IMR-90 (cell line): ENCODE measurements at regions not wholly inside any gene's neighbourhood (a gene's known extent, or its start where the extent isn't known, plus 50 kb on each side); places are given as distances from the start of the nearest gene placed in this dataset.

Source experiments
- ATAC-seq: fragments of 200-7000 bp; cut with Tn5 transposase; 2 replicates; pipeline ENCODE4 v1.9.1; 2020; ENCODE audit warnings: low read depth, mild to moderate bottlenecking, moderate library complexity
- BruUV-seq: library from RNA; stranded (reverse); fragments of 400-500 nt; replicated peaks from 2 replicates; lab custom pipeline; 2021; lab: Mats Ljungman, UMichigan
- CTCF ChIA-PET: fragments of 300-600 bp; formaldehyde crosslinking; extraction: SDS; loops from one replicate; lab custom pipeline; 2021; ENCODE audit warnings: antibody characterized with exemption; lab: Yijun Ruan, JAX
- POLR2A ChIA-PET: fragments of 300-600 bp; sonication (Branson Sonifier 250); formaldehyde crosslinking; loops from one replicate; lab custom pipeline; 2022; ENCODE audit warnings: antibody characterized with exemption; ENCODE audit not compliant: unreplicated experiment; lab: Charles Lee
- DNase-seq: peaks from one replicate; pipeline ENCODE4 v3.0.0; 2013
- H2AFZ ChIP-seq: replicated peaks from 2 replicates; pipeline ENCODE3; 2013; ENCODE audit warnings: low read length, mild to moderate bottlenecking; ENCODE audit not compliant: poor library complexity
- H2AK5ac ChIP-seq: 2 replicates; pipeline ENCODE4 v1.6.1; 2013; ENCODE audit warnings: low read depth, low read length, inconsistent platforms
- H2AK9ac ChIP-seq: replicated peaks from 2 replicates; pipeline ENCODE3; 2013; ENCODE audit warnings: mild to moderate bottlenecking, low read depth, low read length, moderate library complexity; ENCODE audit not compliant: poor library complexity
- H2BK120ac ChIP-seq: 2 replicates; pipeline ENCODE4 v1.6.1; 2013; ENCODE audit warnings: low read depth, low read length, inconsistent platforms
- H2BK15ac ChIP-seq: 3 replicates; pipeline ENCODE4 v1.6.1; 2013; ENCODE audit warnings: low read depth, low read length, inconsistent platforms
- H2BK20ac ChIP-seq: 2 replicates; pipeline ENCODE4 v1.6.1; 2013; ENCODE audit warnings: low read depth, mild to moderate bottlenecking, inconsistent platforms, low read length, moderate library complexity
- H2BK5ac ChIP-seq: 2 replicates; pipeline ENCODE4 v1.6.1; 2013; ENCODE audit warnings: mild to moderate bottlenecking, low read depth, low read length, inconsistent platforms; ENCODE audit not compliant: poor library complexity, severe bottlenecking
- H3K14ac ChIP-seq: replicated peaks from 2 replicates; pipeline ENCODE4 v1.6.1; 2013; ENCODE audit warnings: low read depth, low read length, inconsistent platforms
- H3K18ac ChIP-seq: 2 replicates; pipeline ENCODE4 v1.6.1; 2013; ENCODE audit warnings: low read depth, low read length, control low read depth
- H3K23ac ChIP-seq: 2 replicates; pipeline ENCODE4 v1.6.1; 2013; ENCODE audit warnings: low read depth, low read length, inconsistent platforms
- H3K27ac ChIP-seq: 2 replicates; pipeline ENCODE4 v1.5.1; 2013; ENCODE audit warnings: mild to moderate bottlenecking, control low read depth, low read length; ENCODE audit not compliant: insufficient read depth
- H3K27me3 ChIP-seq: 2 replicates; pipeline ENCODE4 v1.6.1; 2013; ENCODE audit warnings: low read length; ENCODE audit not compliant: control insufficient read depth, insufficient read depth
- H3K36me3 ChIP-seq: 2 replicates; pipeline ENCODE4 v1.6.1; 2013; ENCODE audit warnings: low read length, mixed read lengths; ENCODE audit not compliant: control insufficient read depth, insufficient read depth
- H3K4ac ChIP-seq: 2 replicates; pipeline ENCODE4 v1.6.1; 2013; ENCODE audit warnings: low read depth, low read length, inconsistent platforms
- H3K4me1 ChIP-seq: 2 replicates; pipeline ENCODE4 v1.6.1; 2013; ENCODE audit warnings: low read length, mixed read lengths; ENCODE audit not compliant: control insufficient read depth, insufficient read depth
- H3K4me2 ChIP-seq: 2 replicates; pipeline ENCODE4 v1.6.1; 2013; ENCODE audit warnings: low read depth, mild to moderate bottlenecking, control low read depth, low read length, moderate library complexity
- H3K4me3 ChIP-seq: 2 replicates; pipeline ENCODE4 v1.5.1; 2013; ENCODE audit warnings: low read depth, mild to moderate bottlenecking, control low read depth, low read length, moderate library complexity; ENCODE audit not compliant: insufficient read depth
- H3K56ac ChIP-seq: 2 replicates; pipeline ENCODE4 v1.6.1; 2013; ENCODE audit warnings: low read length, inconsistent platforms; ENCODE audit not compliant: insufficient read depth; ENCODE audit errors: extremely low read depth
- H3K79me1 ChIP-seq, 2 experiments: 2 replicates each; pipeline ENCODE4 v1.6.1; 2013; ENCODE audit warnings: low read length in 2 of 2, inconsistent platforms in 1 of 2, low read depth in 1 of 2
- H3K9ac ChIP-seq: 2 replicates; pipeline ENCODE4 v1.6.1; 2013; ENCODE audit warnings: low read depth, low read length, control low read depth
- H3K9me1 ChIP-seq: 2 replicates; pipeline ENCODE4 v1.6.1; 2013; ENCODE audit warnings: low read length, inconsistent platforms; ENCODE audit not compliant: insufficient read depth
- H3K9me3 ChIP-seq: 2 replicates; pipeline ENCODE4 v1.6.1; 2013; ENCODE audit warnings: low read length; ENCODE audit not compliant: control insufficient read depth, insufficient read depth
- H4K20me1 ChIP-seq: 2 replicates; pipeline ENCODE4 v1.6.1; 2013; ENCODE audit warnings: low read length, inconsistent platforms; ENCODE audit not compliant: insufficient read depth
- H4K5ac ChIP-seq: 2 replicates; pipeline ENCODE4 v1.6.1; 2013; ENCODE audit warnings: mild to moderate bottlenecking, low read depth, low read length, control low read depth
- H4K8ac ChIP-seq, 2 experiments: 2 replicates each; pipeline ENCODE4 v1.6.1; 2013; ENCODE audit warnings: low read depth in 2 of 2, low read length in 2 of 2, control low read depth in 1 of 2, inconsistent platforms in 1 of 2
- H4K91ac ChIP-seq: 2 replicates; pipeline ENCODE4 v1.6.1; 2013; ENCODE audit warnings: low read depth, low read length, inconsistent platforms; ENCODE audit not compliant: insufficient read depth
- CHD1 ChIP-seq: IDR thresholded peaks from 2 replicates; pipeline ENCODE4 v1.6.1; 2012; ENCODE audit warnings: low read depth, low read length, improper control_type of control experiment
- RCOR1 ChIP-seq: IDR thresholded peaks from 2 replicates; pipeline ENCODE4 v1.6.1; 2012; ENCODE audit warnings: mild to moderate bottlenecking, low read length, improper control_type of control experiment; ENCODE audit not compliant: insufficient replicate concordance
- WGBS, 2 experiments: methylation state at CpG; one replicate each; pipeline versions ENCODE4 v1.1.5 to v1.1.7; 2013; ENCODE audit warnings: missing lambda C conversion rate in 2 of 2; ENCODE audit not compliant: insufficient read length in 1 of 2; ENCODE audit errors: extremely low coverage in 2 of 2; 5-methylcytosine and 5-hydroxymethylcytosine counted together
- dilution Hi-C: fragments of 300-500 bp; cut with HindIII; formaldehyde crosslinking; loops from one replicate; pipeline ENCODE4 v1.14.3; 2018; ENCODE audit warnings: low sequenced_read_pairs; ENCODE audit not compliant: unreplicated experiment
- in situ Hi-C: fragments of 300-500 bp; cut with MboI; formaldehyde crosslinking; loops from 3 replicates; pipeline ENCODE4 v1.14.3; 2019; ENCODE audit warnings: low sequenced_read_pairs, inconsistent platforms, mixed read lengths
- intact Hi-C: fragments of 100-400 bp; cut with micrococcal nuclease; formaldehyde crosslinking; loops from 2 replicates; pipeline ENCODE4 v1.10.0; 2022

DNA sequence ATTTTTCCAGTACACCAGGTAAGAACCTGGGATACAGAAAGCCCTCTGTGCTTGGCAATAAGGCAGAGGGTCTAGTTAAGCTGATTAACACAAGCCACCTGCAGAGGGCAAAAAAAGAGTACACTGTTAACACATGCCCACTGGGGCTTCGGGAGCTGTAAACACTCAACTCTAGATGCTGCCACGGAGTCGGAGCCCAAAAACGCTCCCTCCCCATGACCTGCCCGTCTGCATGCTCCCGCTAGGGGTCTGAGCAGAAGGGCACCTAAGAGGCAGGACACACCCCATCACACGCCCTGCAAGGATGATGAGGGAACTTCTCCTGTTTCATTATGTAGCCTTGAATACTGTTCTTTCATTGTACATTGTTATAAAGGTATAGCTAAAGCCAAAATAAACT, 715.6 kb upstream of the AADAT start:
- Histone ChIP-seq H2AK5ac (no peak overlapping the region), H2AFZ (no peak overlapping the region), H4K20me1 (no peaks in the 10 kb centered on the region), H3K23ac (no peak overlapping the region), H3K56ac (no peak overlapping the region), H3K79me1 (no peaks in the 10 kb centered on the region), H4K5ac (no peak overlapping the region), H3K27me3 (no peaks in the 10 kb centered on the region), H3K14ac (no peak overlapping the region), H2BK120ac (no peak overlapping the region), H3K4me1 (no peaks in the 10 kb centered on the region), H2AK9ac (no peak overlapping the region), H3K9ac (no peak overlapping the region), H4K91ac (no peak overlapping the region), H3K18ac (no peak overlapping the region), H3K27ac (no peak overlapping the region), H3K9me3 (peaks cover 2% of the 10 kb centered on the region; the same call in 1 of the 2 replicates), H3K4me2 (no peak overlapping the region), H2BK15ac (no peak overlapping the region), H3K36me3 (no peaks in the 10 kb centered on the region), H2BK20ac (no peak overlapping the region), H2BK5ac (no peak overlapping the region), H4K8ac (no peak overlapping the region), H3K4me3 (no peak overlapping the region), H3K9me1 (no peaks in the 10 kb centered on the region), H3K4ac (no peak overlapping the region)
- ChIA-PET POLR2A (no interaction called here), CTCF (no interaction called here)
- DNase-seq (no peak), ATAC-seq (no peak)
- WGBS, 2 experiments: no CpG with 5 or more reads among the region's 7 CpGs
- BruUV-seq: no TSS peak
- dilution Hi-C loops (no loop called here), in situ Hi-C loops (no loop called here), intact Hi-C loops (no loop called here)
- no peak for TF ChIP-seq CHD1
- no peak for TF ChIP-seq RCOR1
